ENCODE measurements at regions not wholly inside any gene's neighbourhood (a gene's known extent, or its start where the extent isn't known, plus 50 kb on each side); places are given as distances from the start of the nearest gene placed in this dataset.

GRCh38 chr12:92389466-92389865 lies 243.8 kb upstream of the BTG1 start:
- TF ChIP-seq POLR2AphosphoS5 (IDR thresholded peaks at IDR 0.05; ENCODE audit: low read depth, low read length): no peak
- TF ChIP-seq, protein P1, sequence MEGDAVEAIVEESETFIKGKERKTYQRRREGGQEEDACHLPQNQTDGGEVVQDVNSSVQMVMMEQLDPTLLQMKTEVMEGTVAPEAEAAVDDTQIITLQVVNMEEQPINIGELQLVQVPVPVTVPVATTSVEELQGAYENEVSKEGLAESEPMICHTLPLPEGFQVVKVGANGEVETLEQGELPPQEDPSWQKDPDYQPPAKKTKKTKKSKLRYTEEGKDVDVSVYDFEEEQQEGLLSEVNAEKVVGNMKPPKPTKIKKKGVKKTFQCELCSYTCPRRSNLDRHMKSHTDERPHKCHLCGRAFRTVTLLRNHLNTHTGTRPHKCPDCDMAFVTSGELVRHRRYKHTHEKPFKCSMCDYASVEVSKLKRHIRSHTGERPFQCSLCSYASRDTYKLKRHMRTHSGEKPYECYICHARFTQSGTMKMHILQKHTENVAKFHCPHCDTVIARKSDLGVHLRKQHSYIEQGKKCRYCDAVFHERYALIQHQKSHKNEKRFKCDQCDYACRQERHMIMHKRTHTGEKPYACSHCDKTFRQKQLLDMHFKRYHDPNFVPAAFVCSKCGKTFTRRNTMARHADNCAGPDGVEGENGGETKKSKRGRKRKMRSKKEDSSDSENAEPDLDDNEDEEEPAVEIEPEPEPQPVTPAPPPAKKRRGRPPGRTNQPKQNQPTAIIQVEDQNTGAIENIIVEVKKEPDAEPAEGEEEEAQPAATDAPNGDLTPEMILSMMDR (IDR thresholded peaks at IDR 0.05): no peak
- TF ChIP-seq, protein P2, sequence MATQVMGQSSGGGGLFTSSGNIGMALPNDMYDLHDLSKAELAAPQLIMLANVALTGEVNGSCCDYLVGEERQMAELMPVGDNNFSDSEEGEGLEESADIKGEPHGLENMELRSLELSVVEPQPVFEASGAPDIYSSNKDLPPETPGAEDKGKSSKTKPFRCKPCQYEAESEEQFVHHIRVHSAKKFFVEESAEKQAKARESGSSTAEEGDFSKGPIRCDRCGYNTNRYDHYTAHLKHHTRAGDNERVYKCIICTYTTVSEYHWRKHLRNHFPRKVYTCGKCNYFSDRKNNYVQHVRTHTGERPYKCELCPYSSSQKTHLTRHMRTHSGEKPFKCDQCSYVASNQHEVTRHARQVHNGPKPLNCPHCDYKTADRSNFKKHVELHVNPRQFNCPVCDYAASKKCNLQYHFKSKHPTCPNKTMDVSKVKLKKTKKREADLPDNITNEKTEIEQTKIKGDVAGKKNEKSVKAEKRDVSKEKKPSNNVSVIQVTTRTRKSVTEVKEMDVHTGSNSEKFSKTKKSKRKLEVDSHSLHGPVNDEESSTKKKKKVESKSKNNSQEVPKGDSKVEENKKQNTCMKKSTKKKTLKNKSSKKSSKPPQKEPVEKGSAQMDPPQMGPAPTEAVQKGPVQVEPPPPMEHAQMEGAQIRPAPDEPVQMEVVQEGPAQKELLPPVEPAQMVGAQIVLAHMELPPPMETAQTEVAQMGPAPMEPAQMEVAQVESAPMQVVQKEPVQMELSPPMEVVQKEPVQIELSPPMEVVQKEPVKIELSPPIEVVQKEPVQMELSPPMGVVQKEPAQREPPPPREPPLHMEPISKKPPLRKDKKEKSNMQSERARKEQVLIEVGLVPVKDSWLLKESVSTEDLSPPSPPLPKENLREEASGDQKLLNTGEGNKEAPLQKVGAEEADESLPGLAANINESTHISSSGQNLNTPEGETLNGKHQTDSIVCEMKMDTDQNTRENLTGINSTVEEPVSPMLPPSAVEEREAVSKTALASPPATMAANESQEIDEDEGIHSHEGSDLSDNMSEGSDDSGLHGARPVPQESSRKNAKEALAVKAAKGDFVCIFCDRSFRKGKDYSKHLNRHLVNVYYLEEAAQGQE (IDR thresholded peaks at IDR 0.05; ENCODE audit: insufficient read depth in 1 of 2, low read depth in 2 of 2, low read length in 1 of 2): no peak
